ENCODE measurements at regions not wholly inside any gene's neighbourhood (a gene's known extent, or its start where the extent isn't known, plus 50 kb on each side); places are given as distances from the start of the nearest gene placed in this dataset.

GRCh38 chr1:191589536-191589935, 568.7 kb upstream of the RGS18 start:
- no TSS peak for BruUV-seq (replicated peaks)
- POLR2A ChIA-PET (ENCODE audit: unreplicated experiment) = no interaction called here
- intact Hi-C loops (cut with micrococcal nuclease) = no loop called here

More at GRCh38 chr1:191589536-191589935, 568.7 kb upstream of the RGS18 start:
- TF ChIP-seq USF2 (IDR thresholded peaks at IDR 0.05; ENCODE audit: low read depth, low read length) (no peak), MXI1 (IDR thresholded peaks at IDR 0.05; ENCODE audit: borderline replicate concordance, low read depth, low read length) (no peak), RAD21 (IDR thresholded peaks at IDR 0.05; ENCODE audit: low read length) (no peak)
- H3K14ac ChIP-seq (replicated peaks; ENCODE audit: low read depth, low read length) = no peak overlapping the region
- H2BK120ac ChIP-seq (ENCODE audit: low read depth, low read length) = no peak overlapping the region
- no peak for DNase-seq
- no peak overlapping the region for H2BK20ac ChIP-seq (ENCODE audit: low read depth, low read length)
- H3K9ac ChIP-seq (ENCODE audit: low read depth, low read length) = no peak overlapping the region
- H3K27me3 ChIP-seq (ENCODE audit: control insufficient read depth, insufficient read depth, low read length) = no peaks in the 10 kb centered on the region
- H2AK9ac ChIP-seq (replicated peaks; ENCODE audit: low read depth, low read length, poor library complexity) = no peak overlapping the region
- in situ Hi-C loops (cut with MboI; ENCODE audit: low sequenced_read_pairs) (no loop called here), dilution Hi-C loops (cut with HindIII; ENCODE audit: low sequenced_read_pairs, unreplicated experiment) (no loop called here)
- H2AK5ac ChIP-seq (ENCODE audit: low read depth, low read length) = no peak overlapping the region
- H3K4ac ChIP-seq (ENCODE audit: low read depth, low read length) = no peak overlapping the region
- no peaks in the 10 kb centered on the region; the same call in 1 of the 2 replicates for H3K4me1 ChIP-seq (ENCODE audit: control insufficient read depth, insufficient read depth, low read length)
- H2BK5ac ChIP-seq (ENCODE audit: low read depth, low read length, poor library complexity, severe bottlenecking) = no peak overlapping the region
- no peak overlapping the region for H2BK15ac ChIP-seq (ENCODE audit: low read depth, low read length)
- no peaks in the 10 kb centered on the region for H4K20me1 ChIP-seq (ENCODE audit: insufficient read depth, low read length)
- H4K91ac ChIP-seq (ENCODE audit: insufficient read depth, low read depth, low read length) = no peak overlapping the region
- no peak for ATAC-seq (ENCODE audit: low read depth)
- no peak overlapping the region for H3K23ac ChIP-seq (ENCODE audit: low read depth, low read length)
- H3K27ac ChIP-seq (ENCODE audit: insufficient read depth, low read length) = no peak overlapping the region
- no peaks in the 10 kb centered on the region for H3K9me1 ChIP-seq (ENCODE audit: insufficient read depth, low read length)
- H3K4me2 ChIP-seq (ENCODE audit: low read depth, low read length) = no peak overlapping the region
- H4K5ac ChIP-seq (ENCODE audit: low read depth, low read length) = no peak overlapping the region
- no peak overlapping the region for H3K4me3 ChIP-seq (ENCODE audit: insufficient read depth, low read depth, low read length)
- no peak overlapping the region for H3K18ac ChIP-seq (ENCODE audit: low read depth, low read length)
- H3K56ac ChIP-seq (ENCODE audit: extremely low read depth, insufficient read depth, low read length) = no peak overlapping the region
- no peaks in the 10 kb centered on the region for H3K36me3 ChIP-seq (ENCODE audit: control insufficient read depth, insufficient read depth, low read length)
- no peaks in the 10 kb centered on the region for H3K9me3 ChIP-seq (ENCODE audit: control insufficient read depth, insufficient read depth, low read length)
- CTCF ChIA-PET = interaction anchor here (0.7 kb wide), 1 partner anchor 182 kb away, joined by 3 read pairs; no protein-coding TSS in a partner anchor
- WGBS, 2 experiments (ENCODE audit: extremely low coverage in 2 of 2, insufficient read length in 1 of 2) = no CpG with 5 or more reads among the region's 4 CpGs
- no peak overlapping the region for H2AFZ ChIP-seq (replicated peaks; ENCODE audit: low read length, poor library complexity)
- H3K79me1 ChIP-seq (ENCODE audit: low read depth in 1 of 2, low read length in 2 of 2) = no peaks in the 10 kb centered on the region
- H4K8ac ChIP-seq (ENCODE audit: low read depth in 2 of 2, low read length in 2 of 2) = no peak overlapping the region

Measured in IMR-90 (cell line).